Globus pallidus (tissue), 1 donor: ENCODE measurements at regions not wholly inside any gene's neighbourhood (a gene's known extent, or its start where the extent isn't known, plus 50 kb on each side); places are given as distances from the start of the nearest gene placed in this dataset.

Source experiments
- DNase-seq: peaks from one replicate; pipeline ENCODE4 v3.0.0-alpha.2; 2015; ENCODE audit warnings: low spot score

DNA sequence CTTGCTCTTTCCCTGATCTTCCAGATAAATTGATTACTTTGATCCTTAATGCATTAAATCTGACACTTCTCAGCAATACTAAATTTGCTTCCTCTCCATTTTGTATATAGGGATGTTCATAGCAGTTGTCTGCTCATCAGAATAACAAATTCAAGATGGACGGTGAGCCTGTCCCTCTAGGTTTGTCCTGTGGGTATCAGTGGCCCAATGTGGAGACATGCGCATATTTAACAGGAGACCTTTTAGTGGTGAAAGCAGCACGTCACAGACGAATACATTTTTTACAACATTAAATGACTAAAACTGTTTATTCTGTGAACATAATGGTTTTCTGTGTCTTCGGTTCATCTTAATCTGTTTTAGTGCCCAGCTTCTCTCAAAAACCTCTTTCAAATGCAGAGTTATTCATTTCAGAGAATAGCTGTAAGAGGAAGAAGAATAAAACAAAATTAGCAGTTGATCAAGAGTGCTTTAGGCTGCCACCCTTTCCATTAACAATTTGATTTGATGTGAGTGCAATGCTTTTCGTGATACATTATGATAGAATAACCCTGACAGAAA is 1970.4 kb upstream of the WWC1 start:
- DNase-seq: no peak

DNA sequence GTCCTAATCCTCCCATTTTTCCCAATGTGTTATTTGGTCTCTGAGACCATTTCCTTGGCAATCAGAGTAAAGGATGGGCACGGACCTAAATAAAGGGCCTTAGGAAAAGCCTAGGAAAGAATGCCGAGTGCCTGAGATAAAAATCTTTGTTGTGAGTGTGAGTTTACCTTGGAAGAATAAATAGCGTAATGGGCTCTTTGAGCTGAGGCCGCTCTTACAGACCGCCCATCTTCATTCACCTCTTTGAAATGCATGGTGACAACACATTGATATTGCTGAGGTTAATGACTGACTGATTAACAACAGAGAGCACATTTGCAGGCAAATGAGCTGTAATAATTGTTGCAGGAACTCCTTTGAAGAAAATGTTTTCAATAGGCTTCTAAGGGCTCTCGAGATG is 1967.1 kb upstream of the WWC1 start:
- DNase-seq: no peak

DNA sequence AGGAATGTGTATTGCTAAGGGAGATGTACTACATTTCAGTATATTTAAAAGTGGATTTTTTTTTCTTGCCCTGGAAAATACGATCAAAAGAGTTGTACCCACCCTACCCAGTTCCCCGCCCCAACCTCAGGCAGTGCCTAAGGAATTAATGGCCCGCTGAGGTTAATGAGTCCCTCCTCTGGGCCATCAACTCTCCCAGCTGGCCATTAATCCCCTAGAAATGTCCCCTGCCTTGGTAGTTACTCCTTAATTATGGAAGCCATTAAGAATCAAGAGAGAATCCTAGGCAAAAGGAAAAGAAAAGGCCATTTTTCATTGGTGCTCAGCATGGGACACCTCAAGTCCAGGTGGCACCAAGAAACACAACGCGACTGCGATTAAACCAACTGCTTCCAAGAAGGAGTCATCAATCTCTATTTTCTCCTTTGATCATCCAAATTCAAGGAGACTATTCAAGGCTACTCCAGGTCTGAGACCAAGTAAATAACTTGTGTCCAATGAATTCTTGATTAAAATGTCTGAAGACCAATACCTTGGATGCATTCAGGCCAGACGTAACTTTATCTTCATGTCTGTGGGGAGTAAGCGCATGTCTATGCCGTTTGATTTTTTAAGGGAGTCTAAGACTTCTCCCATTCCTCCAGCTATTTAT is 1962.2 kb upstream of the WWC1 start:
- no peak for DNase-seq

DNA sequence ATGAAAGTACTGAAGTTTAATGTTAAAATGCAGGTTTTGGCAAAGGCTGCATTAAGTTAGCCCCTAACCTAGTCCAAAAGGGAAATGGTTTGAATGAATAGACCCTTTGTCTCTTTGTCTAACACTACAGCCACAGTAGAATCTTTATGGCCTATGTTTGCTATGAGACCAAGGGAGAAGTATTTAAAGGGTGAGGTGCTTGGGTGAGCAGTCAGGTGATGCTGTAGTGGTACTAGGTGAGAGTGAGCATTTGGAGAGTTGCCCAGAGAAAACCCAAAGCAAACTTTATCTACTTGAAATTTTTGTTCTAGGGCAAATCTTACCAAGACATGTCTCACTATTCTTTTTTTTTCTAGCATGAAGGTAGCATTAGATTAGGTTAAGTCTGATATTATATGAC is 1961.4 kb upstream of the WWC1 start:
- DNase-seq: no peak

DNA sequence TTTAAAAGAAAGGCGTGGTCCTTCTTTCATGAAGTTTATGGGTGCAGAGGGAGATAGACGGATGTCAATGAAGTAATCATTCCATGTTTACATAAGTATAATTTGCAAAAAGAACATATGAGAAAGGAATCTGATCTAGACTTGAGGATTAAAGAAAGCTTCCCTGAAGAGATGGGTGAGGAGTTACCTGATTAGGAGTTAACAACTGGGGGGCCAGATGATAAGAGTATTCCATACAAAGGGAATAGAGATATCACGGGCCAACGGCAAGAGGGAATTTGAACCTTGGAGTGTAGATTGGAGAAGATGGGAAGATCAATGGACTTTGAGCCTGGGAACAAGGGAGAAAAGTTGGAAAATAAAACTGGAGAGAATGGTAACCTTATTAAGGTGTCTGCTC is 1959.9 kb upstream of the WWC1 start:
- DNase-seq: no peak

DNA sequence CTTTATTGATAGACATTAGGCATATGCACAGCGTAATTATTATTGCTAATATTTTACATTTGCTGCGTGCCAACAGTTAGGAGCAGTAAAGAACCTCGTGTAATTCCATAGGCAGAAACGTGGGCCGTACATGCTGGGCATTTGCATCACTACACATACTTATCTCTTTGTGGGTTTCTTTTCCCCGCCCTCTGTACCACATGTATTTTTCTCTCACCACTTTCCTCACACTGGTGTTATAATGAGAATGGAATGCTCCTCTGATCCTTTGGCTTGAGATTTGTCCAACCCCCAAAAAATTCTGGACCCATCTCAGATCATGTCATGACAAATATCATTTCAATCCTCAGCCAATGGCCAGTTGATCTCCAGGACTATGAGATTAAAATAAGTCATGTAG is 1952.6 kb upstream of the WWC1 start:
- no peak for DNase-seq

DNA sequence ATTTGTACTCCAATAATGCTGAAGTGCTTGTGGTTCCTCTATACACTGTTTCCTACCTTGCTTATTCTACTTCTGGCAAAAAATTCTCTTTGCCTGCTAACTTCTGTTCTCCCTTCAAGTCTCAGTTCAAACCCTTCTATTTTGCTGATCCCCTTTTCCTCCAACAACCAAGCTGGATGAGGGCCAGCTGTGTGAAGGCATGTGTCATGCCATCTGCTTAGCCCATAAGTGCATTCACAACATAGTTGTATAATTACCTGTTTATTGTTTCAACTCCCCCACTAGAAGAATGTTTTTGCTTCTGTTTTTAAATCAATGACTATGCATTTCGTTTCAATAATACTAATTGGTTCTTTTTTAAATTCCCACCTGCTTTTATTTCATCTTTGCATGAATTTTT is 1951.4 kb upstream of the WWC1 start:
- DNase-seq: no peak

DNA sequence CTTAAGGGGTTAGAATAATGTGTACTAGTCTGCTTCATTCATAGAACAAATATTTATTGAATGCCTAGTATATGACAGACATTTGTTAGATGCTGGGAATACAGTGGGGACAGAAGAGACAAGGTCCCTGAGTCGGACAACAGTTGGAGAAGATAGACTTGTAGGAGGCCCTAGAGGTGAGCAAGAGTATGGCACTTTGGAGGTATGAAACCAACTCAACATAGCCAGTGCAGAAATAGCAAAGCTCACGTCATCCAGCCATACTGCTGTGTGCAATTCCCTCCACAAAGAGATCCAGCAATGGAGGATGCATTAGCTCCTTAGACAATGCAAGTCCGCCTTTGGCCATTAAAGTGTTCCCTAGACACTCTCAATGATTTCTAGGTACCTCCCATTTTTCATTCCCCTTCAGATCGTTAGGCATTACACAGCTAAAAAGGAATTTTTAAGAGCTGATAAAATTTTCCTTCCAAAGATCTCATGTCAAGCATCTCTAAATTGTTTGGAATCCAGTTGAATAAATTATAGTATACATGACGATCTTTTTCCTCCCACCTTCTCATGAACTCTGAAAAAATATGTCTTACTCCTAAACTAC is 1949.6 kb upstream of the WWC1 start:
- DNase-seq: no peak

DNA sequence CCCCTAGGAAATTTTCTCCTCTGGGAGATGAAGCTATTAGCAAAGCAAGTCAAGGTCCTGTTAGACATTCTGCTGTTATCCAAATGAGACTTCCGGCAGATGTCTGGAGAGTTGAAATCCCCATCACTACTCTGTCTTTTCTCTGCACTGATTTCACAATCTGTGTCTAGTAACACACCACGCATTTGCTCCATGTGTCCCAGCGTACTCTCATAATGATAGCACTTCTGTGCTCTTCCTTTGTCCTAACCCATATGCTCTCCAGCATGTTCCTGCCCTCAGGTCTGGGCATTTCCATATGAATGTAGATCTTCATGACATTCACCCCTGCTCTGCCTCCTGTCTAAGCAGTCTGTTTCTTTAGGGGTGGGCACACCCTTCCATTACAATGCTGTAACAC is 1949.0 kb upstream of the WWC1 start:
- DNase-seq: no peak

DNA sequence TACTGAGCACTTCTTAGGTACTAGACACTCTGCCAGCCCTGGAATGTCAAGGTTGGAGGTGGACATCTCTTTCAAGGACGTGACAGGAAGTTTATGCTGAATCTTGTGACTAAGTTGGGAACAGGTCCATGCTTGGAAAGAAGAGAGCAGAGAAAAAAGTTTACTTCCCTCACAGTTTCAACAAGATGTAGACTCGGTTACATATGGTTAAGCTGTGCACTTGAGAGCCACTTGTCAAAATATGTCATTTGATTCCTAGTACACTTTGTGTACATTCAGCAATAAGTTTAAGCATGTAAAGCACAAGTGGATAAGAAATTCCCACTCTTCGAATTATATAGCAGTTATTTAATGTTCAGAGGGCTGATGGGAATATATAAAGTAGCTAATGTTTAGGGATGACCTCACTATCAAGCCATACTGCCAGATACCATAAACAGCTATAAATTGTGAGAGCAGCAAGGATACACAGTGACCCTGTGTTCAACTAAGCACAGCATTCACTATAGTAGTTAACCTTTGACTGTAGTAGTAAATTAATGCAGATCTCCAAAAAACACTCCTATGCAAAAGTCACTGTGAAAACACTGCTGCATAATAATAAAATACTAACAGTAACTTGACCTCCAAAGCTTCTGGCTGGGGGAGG is 1944.6 kb upstream of the WWC1 start:
- no peak for DNase-seq

DNA sequence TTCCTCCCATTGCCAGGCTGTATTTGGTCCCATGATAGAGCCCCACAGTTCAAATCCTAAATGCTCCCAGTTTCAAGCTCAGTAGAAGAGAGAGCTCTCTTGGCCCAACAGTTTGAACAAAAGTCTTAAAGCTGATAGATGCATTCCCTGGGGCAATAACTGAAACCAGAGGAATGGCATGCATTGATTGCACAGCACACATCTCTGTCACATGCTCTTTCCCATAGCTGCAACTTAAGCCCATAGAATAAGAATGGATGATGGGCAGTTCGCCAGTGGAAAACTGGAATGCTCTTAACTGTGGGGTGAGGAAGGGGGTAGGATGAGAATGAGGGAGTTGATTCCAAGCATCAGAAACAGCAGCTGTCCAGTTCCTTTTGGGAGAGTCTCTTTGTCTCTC is 1942.4 kb upstream of the WWC1 start:
- DNase-seq: no peak

DNA sequence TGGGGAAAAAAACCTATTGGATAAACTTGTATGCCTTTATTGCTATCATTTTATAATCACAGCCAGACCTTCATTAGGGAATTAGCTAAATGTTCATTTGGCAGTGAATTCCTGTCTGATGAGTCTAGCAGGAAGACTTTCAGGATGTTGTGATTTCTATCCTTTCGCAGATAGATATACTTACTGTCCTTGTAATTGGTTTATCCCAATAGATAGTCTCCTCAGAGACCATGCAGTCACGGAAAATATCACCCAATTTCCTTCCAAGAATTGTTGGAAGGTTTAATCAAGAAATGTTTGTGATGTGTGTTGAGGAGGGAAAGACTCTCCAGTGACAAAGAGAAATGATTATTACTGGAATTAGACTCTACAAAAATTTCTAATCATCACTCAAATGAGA is 1937.9 kb upstream of the WWC1 start:
- no peak for DNase-seq

DNA sequence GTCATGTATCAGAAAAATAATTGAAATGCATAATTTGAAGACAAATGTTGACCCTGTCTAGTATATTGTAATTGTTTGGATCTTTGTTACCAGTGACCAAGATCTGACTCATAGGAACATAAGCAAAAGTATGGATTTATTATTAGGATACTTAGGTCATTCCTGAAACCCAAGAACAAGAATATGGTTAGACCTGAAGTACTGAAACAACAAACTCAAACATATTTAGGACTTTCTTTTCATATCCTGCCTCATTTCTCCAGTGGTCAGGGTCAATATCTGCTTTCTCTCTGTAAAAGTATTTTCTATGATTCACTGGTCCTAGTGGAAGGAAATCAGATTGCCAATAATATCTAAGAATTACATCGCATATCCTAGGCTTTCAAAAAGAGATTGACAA is 1937.1 kb upstream of the WWC1 start:
- no peak for DNase-seq

DNA sequence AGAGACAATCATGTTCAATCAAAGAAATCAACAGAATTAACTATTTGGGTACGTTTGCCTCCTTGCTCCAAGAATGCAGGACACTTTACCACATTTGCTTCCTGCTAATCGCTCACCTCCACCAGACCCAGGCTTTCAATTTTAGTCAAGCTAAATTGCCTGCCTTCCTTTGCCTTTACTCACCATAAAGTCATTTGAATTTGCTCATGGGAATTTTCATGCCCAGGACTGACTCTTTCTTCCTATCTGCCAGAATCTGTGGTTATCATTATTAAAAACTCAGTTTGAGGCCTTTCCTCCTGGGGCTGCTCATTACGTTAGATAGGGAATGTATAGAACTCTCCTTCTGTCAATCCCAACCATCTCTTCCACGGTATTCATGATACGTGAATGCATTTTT is 1935.3 kb upstream of the WWC1 start:
- DNase-seq: no peak

DNA sequence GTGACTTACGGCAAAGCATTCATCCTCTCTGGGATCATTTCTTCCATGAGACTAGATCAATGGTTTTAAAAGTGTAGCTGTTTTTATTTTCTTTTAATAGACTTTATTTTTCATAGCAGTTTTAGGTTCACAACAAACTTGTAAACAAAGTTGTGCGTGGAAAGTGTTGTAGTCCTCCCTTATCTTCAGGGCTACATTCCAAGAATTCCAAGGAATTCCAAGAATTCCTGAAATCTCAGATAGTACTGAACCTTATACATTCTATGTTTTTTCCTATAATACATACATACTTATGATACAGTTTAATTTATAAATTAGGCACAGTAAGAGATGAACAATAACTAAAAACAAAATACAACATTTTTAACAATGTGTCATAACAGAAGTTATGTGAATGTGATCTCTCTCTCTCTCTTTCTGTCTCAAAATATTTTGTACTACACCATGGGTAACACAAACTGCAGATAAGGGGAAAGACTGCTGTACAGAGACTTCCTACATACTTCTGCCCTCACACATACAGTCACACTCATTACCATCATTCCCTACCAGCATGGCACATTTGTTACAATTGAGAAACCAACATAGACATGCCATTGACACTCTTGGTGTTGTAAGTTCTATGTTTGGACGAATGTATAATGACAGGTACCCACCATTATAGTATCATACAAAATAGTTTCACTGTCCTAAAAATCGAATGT is 1933.2 kb upstream of the WWC1 start:
- no peak for DNase-seq

DNA sequence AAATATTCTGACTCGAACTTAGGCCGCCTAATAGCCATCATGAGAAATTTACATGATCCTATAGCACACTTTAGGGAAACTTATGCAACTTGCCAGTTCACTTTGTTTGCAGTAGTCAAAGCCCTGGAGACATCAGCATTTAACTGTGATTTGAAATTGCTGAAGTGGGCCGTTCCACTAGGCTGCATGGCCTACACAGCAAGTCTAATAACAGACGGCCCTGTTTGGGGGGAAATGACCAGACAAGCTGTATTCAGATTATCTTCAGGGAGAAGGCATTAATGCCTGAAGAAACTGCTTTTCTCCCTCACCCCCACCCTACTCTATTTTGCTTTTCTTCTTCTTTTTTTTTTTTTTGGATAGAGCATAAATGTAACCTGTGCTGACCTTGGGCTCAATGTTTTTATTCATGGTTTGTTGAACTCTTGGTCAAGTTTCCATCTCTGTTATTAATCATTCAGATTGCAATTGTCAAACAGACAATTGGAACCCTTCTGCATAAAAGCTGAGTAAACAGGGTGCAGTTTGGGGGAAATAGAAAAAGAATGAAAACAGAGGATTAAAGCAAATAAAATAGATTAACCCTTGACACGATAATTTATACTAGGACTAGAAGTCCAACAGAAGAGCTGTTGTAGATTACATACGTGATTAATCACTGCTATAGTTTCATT is 1928.2 kb upstream of the WWC1 start:
- no peak for DNase-seq

DNA sequence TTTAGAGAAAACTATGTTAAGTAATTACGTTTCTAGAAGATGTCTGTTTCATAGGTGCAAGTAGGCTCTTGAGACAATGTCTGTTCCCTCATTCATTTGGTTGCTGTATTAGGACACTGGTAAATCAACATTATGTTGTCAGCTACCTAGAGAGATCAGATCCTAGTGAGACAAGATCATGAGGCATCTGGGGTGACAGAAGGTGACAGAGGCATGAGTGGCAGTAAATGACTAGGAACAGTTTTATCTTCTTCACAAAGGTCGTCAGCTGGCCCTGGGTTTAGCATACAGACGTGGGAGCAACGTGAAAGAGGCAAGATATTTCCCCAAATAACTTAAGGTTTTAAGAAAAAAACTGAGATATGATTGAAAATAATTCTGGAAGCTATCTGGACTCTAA is 1926.3 kb upstream of the WWC1 start:
- no peak for DNase-seq

DNA sequence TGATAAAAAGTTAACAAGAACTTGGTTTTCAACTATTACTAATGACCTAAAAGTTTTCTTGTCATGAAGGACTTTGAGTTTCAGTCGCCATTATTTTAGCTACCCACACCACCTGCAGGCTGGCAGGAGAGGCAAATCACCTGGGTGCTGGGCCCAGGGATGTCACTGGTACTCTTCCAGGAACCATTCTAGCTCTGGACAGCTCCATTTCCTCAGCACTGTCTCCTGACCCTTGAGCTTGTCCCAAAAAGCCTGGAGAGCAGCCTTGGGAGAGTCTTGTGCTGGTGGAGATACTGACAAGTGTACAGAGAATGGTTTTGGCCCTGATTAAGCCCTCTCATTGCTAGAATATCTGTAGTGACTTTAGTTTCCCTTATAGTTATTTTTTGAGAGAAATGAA is 1924.1 kb upstream of the WWC1 start:
- DNase-seq: no peak

DNA sequence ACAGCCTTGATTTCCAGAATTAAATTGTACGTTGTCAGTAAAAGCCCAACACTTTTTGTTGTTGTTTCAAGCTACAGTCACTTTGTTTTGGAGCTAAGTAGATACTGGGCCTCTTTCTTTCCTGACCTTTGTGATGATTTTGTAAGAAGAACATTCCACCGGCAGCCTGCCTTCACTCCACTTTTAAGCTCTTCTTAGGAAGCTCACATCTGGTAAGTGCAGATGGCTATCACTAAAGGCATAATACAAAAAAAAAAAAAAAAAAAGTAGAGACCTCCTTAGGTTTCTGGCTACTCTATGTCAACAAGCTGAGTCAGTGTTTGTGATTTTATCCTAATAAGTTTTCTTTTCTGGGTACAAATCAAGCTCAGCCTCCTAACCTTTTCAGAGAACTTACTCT is 1922.1 kb upstream of the WWC1 start:
- no peak for DNase-seq

DNA sequence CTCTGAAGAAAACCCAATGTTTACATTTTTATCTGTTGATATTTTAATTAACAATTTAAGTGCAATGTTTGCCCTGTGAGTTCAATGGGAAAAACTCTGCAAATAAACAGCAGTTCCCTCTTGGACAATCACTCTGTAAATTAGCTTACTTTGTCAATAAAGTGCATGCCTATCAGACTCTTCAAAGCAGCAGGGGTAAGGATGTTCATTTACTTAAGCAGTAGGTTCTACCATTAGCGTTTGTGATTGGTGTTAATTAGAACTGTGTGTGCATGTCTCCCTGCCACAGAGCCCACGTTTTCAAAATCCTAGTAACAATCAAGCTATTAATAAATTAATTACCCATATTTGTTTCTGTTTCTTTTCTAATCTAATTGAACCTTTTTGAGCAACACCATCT is 1921.6 kb upstream of the WWC1 start:
- no peak for DNase-seq

DNA sequence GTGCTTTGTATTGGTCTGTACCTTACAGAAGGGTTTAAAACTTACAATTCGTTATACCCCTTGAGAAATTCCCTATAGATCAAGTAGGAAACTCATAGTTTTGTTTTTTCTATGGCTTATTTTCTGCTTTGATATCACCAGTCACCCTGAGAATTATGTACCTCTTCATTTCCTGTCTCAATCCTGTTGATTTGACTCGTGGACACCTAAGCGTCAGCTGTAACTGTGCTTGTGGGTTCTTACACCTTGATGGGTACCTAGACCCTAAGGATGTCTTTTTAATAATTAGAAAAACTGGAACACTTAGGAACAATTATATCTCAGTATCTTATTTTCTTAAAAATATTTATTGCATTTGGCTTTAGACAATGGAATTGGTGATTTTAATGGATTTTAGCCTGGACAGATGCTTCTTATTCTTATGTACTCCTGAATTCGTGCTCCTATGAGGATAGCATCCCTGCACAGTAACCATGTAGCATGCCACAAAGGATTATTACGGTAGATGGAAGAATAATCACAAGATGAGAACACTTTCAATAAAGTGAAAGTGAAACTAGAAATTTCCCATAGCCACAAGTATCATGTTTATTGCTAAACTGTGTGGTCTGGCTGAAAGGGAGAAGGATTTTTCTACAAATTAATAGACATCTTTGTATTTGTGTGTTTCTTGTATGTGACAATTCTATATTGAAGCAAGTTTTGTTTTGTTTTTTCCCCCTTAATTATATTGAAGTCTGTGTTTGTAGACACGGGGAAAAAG is 1920.3 kb upstream of the WWC1 start:
- peak; percentile 3 for DNase-seq

DNA sequence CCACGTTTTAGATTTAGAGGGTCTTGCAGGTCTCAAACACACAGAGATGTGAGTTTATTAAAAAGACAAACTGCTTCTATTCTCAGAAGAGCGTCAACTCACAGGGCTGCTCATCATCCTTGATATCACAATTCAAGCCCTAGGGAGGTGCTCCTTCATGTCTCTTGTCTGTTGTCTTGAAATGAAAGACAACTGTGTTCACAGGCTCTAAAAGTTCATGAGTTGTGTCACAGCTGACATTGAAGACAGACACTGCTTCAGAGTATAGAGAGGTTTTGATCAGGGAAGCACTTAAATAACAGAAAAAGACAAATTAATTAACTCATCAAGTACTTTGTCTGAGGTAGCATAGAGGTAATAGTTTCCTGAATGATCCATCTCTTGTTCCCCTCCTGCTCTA is 1917.6 kb upstream of the WWC1 start:
- no peak for DNase-seq
